NCI-H2196 treated with DMSO at 0.1 percent for 48 hours (cell line): ENCODE measurements at regions not wholly inside any gene's neighbourhood (a gene's known extent, or its start where the extent isn't known, plus 50 kb on each side); places are given as distances from the start of the nearest gene placed in this dataset.

Source experiments
- DNase-seq: peaks from one replicate; lab custom pipeline; 2025; ENCODE audit not compliant: unreplicated experiment; lab: John Stamatoyannopoulos, UW

GRCh38 chr12:92556141-92556540 lies 146.6 kb upstream of the PLEKHG7 start:
- DNase-seq = no peak

GRCh38 chr12:92554158-92555073 lies 148.4 kb upstream of the PLEKHG7 start:
- DNase-seq = no peak

- DNase-seq = peak; percentile 12
Measured at GRCh38 chr12:92553389-92553788, 149.4 kb upstream of the PLEKHG7 start.

GRCh38 chr12:92552412-92553108 lies 150.2 kb upstream of the PLEKHG7 start:
- no peak for DNase-seq

GRCh38 chr12:92551853-92552397 lies 150.9 kb upstream of the PLEKHG7 start:
- no peak for DNase-seq

- DNase-seq = no peak
Measured at GRCh38 chr12:92551210-92551609, 151.6 kb upstream of the PLEKHG7 start.

- DNase-seq = no peak
Measured at GRCh38 chr12:92550661-92551060, 152.1 kb upstream of the PLEKHG7 start.

GRCh38 chr12:92550254-92550653 lies 152.5 kb upstream of the PLEKHG7 start:
- no peak for DNase-seq

GRCh38 chr12:92549516-92549915 lies 153.3 kb upstream of the PLEKHG7 start:
- no peak for DNase-seq

GRCh38 chr12:92547906-92548305 lies 154.9 kb upstream of the PLEKHG7 start:
- no peak for DNase-seq

- no peak for DNase-seq
Measured at GRCh38 chr12:92547420-92547819, 155.4 kb upstream of the PLEKHG7 start.

GRCh38 chr12:92546635-92547348 lies 156.0 kb upstream of the PLEKHG7 start:
- no peak for DNase-seq

- DNase-seq = no peak
Measured at GRCh38 chr12:92546259-92546634, 156.5 kb upstream of the PLEKHG7 start.

- DNase-seq = no peak
Measured at GRCh38 chr12:92544322-92544721, 158.5 kb upstream of the PLEKHG7 start.

- DNase-seq = no peak
Measured at GRCh38 chr12:92543840-92544239, 158.9 kb upstream of the PLEKHG7 start.

- no peak for DNase-seq
Measured at GRCh38 chr12:92543359-92543758, 159.4 kb upstream of the PLEKHG7 start.

GRCh38 chr12:92541731-92542130 lies 161.1 kb upstream of the PLEKHG7 start:
- DNase-seq = no peak

- DNase-seq = no peak
Measured at GRCh38 chr12:92540782-92541423, 161.9 kb upstream of the PLEKHG7 start.

- no peak for DNase-seq
Measured at GRCh38 chr12:92539976-92540781, 162.6 kb upstream of the PLEKHG7 start.

GRCh38 chr12:92539110-92539749 lies 163.6 kb upstream of the PLEKHG7 start:
- no peak for DNase-seq
